ENCODE measurements at regions not wholly inside any gene's neighbourhood (a gene's known extent, or its start where the extent isn't known, plus 50 kb on each side); places are given as distances from the start of the nearest gene placed in this dataset.
"Not testable (repeated sequence)": the region's sequence is repeated elsewhere in the genome, so short reads cannot be mapped to it uniquely, and the experiment has no call there.

DNA sequence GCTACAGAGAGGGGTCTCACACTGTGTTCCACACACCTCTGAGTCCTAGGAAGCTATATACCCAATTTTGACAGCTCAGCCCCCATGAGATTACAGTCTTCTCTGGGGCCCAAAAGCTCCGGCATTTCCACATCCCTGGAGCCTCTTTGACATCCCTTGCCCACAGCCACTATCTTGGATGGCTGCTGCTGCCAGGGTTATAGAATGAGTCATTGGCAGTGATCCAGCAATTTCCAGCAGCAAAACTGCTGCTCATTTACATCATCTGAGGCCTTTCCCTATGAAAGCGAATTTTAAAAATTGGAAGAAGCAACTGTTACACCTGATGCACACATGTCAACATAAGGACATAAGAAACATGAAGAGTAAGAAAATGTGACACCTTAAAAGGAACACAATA lies 590.7 kb downstream of the MEI4 start:
- DNase-seq: no peak

DNA sequence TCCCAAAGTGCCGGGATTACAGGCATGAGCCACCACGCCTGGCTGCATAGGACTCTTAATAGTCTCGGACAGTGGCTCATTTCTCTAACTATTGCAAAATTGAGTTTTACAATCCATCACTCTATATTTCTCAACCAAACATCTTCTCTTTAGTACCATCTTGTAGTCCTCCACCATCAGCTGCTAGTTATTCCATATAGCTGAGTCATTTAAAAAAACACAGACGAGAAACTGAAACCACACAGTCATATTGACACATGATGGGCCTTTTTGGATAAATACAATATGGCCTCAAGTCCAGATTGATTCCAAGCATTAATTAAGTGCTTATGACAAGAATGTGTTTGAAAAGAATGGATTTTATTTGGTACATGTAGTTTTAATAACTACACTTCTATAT lies 599.1 kb downstream of the MEI4 start:
- no peak for DNase-seq

DNA sequence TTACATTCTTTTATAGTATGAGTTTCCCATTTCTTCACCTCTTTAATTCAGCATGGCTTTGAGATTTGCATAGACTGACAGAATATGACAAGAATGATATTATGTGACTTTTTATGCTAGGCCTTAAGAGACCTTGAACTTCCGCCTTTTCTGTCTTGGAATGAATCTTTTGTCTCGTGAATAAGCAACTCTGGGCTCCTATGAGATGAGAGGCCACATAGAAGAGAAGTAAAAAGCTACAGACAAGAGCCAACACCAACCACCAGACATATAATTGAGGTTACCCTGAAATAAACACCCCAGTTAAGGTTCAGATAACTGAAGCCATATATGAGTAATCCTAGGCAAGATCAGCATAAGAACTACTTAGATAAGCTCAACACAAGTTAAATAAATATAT lies 600.8 kb downstream of the MEI4 start:
- DNase-seq: no peak

DNA sequence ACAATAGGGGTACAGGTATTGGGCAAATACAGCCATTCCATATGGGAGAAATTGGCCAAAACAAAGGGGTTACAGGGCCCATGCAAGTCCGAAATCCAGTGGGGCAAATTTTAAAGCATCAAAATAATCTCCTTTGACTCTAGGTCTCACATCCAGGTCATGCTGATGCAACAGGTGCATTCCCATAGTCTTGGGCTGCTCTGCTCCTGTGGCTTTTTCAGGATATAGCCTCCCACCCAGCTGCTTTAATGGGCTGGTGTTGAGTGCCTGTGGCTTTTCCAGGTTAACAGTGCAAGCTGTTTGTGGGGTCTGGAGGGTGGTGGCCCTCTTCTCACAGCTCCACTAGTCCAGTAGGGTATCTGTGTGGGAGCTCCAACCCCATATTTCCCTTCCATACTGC lies 607.1 kb downstream of the MEI4 start:
- DNase-seq: no peak

DNA sequence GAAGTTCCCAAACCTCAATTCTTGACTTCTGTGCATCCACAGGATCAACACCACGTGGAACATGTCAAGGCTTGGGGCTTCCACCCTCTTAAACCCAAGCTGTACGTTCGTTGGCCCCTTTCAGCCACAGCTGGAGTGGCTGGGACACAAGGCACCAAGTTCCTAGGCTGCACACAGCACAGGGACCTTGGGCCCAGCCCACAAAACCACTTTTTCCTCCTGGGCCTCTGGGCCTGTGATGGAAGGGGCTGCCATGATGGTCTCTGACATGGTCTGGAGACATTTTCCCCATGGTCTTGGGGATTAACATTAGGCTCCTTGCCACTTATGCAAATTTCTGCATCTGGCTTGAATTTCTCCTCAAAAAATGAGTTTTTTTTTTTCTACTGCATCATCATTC lies 606.9 kb upstream of the IRAK1BP1 start:
- DNase-seq: not testable (repeated sequence)

DNA sequence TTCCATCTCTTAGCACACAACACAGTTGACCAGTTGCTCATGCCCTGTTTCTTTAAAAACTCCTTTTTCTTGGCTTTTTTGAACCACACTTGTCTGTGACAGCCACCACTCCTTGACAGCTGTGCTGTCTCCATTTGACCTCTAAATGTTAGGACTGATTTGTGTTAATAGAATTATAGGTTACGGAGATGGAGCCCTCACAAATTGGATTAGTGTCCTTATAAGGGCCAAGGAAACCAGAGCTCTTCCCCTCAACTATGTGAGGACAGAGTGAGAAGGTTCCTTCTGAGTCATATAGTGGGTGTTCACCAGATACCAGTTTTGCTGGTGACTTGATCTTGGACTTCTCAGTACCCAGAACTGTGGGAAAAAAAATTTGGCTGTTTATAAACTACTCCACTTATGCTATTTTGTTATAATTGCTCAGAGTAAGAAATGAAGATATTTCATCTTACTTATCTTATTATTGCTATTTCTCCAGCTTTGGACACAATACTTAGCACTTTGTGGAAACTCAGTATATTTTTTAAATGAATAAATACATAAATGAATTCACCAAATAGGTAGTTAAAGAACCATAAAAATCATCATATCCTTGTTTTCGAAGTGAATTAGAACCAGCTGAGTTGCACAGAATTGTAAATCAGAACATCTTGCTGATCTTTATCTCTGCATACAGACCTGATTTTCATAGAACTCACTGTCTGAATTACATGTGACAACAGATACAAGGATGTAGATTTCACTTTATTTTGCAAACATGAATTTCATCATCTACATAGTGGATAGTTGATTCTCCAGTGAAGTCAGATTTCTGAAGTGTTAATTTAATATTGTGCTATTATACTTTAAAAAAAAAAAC lies 598.5 kb upstream of the IRAK1BP1 start:
- no peak for DNase-seq

GRCh38 chr6:78300885-78301284 lies 566.5 kb upstream of the IRAK1BP1 start:
- DNase-seq: no peak

DNA sequence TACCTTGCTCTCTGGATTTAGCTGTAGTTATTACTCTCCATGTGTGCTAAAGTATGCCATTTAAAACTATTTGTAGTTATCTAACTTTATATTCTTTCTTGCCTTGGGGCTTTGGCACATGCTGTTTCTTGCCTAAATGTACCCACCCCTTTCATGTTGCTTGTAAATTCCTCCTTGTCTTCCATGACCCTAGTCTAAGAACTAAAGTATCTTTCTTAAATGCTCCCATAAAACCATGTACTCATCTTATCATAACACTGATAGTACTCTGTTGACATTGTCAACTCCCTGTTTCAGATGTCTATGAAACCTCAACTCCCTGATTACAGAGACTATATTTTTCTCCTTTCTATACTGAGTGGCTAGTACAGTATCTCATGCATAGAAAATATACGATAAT lies 564.9 kb upstream of the IRAK1BP1 start:
- DNase-seq: no peak

- DNase-seq: no peak
Observed at GRCh38 chr6:78308025-78308424, 559.3 kb upstream of the IRAK1BP1 start.

GRCh38 chr6:78322068-78322845 lies 545.1 kb upstream of the IRAK1BP1 start:
- no peak for DNase-seq

- no peak for DNase-seq
Observed at GRCh38 chr6:78324213-78324612, 543.1 kb upstream of the IRAK1BP1 start.

GRCh38 chr6:78340755-78341154 lies 526.6 kb upstream of the IRAK1BP1 start:
- DNase-seq: no peak

DNA sequence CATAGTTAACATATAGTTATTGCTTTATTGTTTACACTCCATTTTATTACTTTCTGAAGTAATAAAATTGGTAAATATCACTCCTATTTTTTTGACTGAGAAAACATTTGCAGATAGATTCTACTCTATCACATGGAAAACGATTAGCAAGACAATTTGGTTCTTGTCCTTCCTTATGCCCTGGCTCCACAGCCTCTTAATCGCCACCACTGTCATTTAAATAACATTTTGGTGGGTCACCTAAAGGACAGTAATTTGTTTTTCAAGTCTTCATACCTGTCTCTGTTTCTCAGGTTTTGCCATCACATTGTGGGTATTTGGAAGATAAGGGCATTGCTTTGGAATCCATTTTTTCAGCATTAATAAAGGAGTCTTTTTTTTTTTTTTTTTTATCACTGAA lies 521.5 kb upstream of the IRAK1BP1 start:
- DNase-seq: no peak

GRCh38 chr6:78347191-78347916 lies 520.0 kb upstream of the IRAK1BP1 start:
- no peak for DNase-seq

- DNase-seq: no peak
Observed at GRCh38 chr6:78353040-78353439, 514.3 kb upstream of the IRAK1BP1 start.

DNA sequence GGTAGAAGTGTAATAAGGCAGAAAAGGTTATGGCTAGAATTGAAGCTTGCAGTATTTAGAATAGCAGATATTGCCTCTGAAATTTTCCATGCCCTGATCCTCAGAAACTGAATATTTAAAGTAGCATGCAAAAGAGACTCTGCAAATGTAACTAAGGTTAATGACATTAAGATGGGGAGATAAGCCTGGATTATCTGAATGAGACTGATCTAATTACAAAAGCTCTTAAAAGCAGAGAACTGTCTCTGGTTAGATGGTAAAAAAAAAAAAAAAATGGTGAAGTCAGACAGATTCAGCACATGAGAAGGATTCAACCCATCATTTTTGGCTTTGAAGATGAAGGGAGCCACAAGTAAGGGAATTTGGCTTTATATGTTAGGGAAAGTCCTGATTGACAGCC lies 503.7 kb upstream of the IRAK1BP1 start:
- no peak for DNase-seq

- no peak for DNase-seq
Observed at GRCh38 chr6:78365473-78365872, 501.9 kb upstream of the IRAK1BP1 start.

GRCh38 chr6:78377056-78377455 lies 490.3 kb upstream of the IRAK1BP1 start:
- DNase-seq: no peak

- DNase-seq: no peak
Observed at GRCh38 chr6:78379982-78380381, 487.4 kb upstream of the IRAK1BP1 start.

DNA sequence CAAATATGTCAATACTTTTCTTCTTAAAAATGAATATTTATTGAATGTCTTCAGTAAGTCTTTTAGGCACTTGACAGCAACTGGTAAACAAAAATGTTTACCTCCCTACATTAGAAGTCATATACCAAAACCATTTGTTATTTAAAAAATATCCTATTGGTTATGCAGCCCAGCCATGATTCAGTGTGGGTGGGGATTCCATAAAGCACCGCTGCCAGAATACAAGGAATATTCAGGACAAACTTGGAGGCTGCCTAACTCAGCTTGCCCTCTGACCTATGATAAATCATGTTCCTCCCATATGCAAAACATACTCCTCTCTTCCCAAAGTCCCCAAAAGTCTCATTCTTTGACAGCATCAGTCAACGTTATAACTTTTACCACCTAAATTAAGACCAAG lies 486.8 kb upstream of the IRAK1BP1 start:
- no peak for DNase-seq

- no peak for DNase-seq
Observed at GRCh38 chr6:78383968-78384367, 483.4 kb upstream of the IRAK1BP1 start.

DNA sequence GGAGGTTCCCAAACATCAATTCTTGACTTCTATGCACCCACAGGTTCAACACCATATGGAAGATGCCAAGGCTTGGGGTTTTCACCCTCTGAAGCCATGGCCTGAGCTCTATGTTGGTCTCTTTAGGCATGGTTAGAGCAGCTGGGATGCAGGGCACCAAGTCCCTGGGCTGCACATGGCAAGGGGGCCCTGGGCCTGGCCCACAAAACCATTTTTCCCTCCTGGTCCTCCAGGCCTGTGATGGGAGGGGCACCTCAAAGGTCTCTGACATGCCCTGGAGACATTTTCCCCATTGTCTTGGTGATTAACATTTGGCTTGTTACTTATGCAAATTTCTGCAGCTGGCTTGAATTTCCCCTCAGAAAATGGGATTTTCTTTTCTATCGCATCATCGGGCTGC lies 480.5 kb upstream of the IRAK1BP1 start:
- DNase-seq: not testable (repeated sequence)

DNA sequence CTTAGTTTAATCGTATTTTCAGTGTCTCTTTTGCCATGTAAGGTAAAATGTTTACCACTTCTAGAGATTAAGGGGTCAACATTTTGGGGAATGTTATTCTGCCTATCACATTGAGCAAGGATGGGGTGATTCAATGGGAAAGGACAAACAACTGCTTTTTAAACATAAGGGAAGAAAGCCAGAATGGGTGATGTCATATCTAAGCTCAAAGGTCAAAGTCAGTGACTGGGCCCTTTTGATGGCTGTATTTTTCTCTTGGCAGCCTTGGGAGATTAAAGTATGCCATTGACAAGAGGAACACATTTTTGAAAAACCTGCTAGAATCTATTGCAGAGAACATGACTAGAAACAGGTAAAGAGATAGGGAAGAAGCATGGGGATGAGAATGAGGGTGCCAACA lies 477.3 kb upstream of the IRAK1BP1 start:
- no peak for DNase-seq

DNA sequence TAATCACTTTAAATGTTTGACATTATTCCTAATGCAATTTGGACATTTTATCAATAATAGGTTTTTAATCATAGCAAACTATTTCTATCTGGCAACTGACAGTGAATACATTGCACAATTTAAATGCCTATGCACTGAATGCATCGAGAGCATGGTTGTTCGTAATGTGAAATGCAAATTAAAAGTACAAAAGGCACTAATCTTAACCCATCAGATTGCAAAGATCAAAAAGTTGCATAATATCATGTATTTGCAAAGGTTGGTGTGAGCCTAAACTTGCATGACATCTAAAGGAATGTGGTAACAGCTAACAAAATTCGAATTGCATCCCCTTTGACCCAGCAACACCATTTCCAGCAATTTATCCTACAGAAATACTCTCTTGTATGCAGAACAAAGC lies 469.9 kb upstream of the IRAK1BP1 start:
- no peak for DNase-seq

All from right forelimb (tissue), 1 donor.